PFSK-1 (cell line): ENCODE measurements at regions not wholly inside any gene's neighbourhood (a gene's known extent, or its start where the extent isn't known, plus 50 kb on each side); places are given as distances from the start of the nearest gene placed in this dataset.

Source experiments
- POLR2AphosphoS5 ChIP-seq: IDR thresholded peaks from 2 replicates; pipeline ENCODE4 v1.6.1; 2012; ENCODE audit warnings: low read depth, mild to moderate bottlenecking, control low read depth, low read length, moderate library complexity
- REST ChIP-seq, 2 experiments: IDR thresholded peaks; 2 replicates each; pipeline versions ENCODE4 v1.6.1 to v1.8.0; 2011 to 2012; ENCODE audit warnings: low read depth in 2 of 2, low read length in 2 of 2, control low read depth in 1 of 2, inconsistent platforms in 1 of 2, mild to moderate bottlenecking in 1 of 2, moderate library complexity in 1 of 2; ENCODE audit not compliant: insufficient read depth in 1 of 2
- TAF1 ChIP-seq: IDR thresholded peaks from 2 replicates; pipeline ENCODE4 v1.6.1; 2012; ENCODE audit warnings: low read length, control low read depth, borderline replicate concordance; ENCODE audit not compliant: insufficient read depth

- TF ChIP-seq POLR2AphosphoS5 (no peak), TAF1 (no peak), REST (IDR thresholded peaks at IDR 0.05; ENCODE audit: insufficient read depth in 1 of 2, low read depth in 2 of 2, low read length in 2 of 2) (no peak)
These were observed 374.9 kb upstream of the IRAK1BP1 start for GRCh38 chr6:78492351-78493017.
